Activated CD4-positive, alpha-beta memory T cell treated with anti-CD3 and anti-CD28 coated beads for 36 hours (primary cell): ENCODE measurements at regions not wholly inside any gene's neighbourhood (a gene's known extent, or its start where the extent isn't known, plus 50 kb on each side); places are given as distances from the start of the nearest gene placed in this dataset.

Experiments
- CTCF ChIA-PET: fragments of 350-600 bp; sonication (Branson Sonifier 250); formaldehyde crosslinking; loops from one replicate; lab custom pipeline; 2021; ENCODE audit warnings: antibody characterized with exemption, inconsistent platforms; lab: Charles Lee
- POLR2A ChIA-PET: fragments of 350-600 bp; sonication (Branson Sonifier 250); formaldehyde crosslinking; loops from one replicate; lab custom pipeline; 2021; ENCODE audit warnings: antibody characterized with exemption; lab: Charles Lee
- DNase-seq: peaks from one replicate; pipeline ENCODE4 v3.0.0-alpha.2; 2020
- H3K27ac Mint-ChIP-seq: one replicate; pipeline ENCODE4 v1.8.0; 2021; ENCODE audit warnings: mixed read lengths
- H3K27me3 Mint-ChIP-seq: one replicate; pipeline ENCODE4 v1.8.0; 2021; ENCODE audit warnings: mixed read lengths
- H3K36me3 Mint-ChIP-seq: one replicate; pipeline ENCODE4 v1.8.0; 2021; ENCODE audit warnings: mixed read lengths
- H3K4me1 Mint-ChIP-seq: one replicate; pipeline ENCODE4 v1.8.0; 2021; ENCODE audit warnings: low read depth, mixed read lengths
- H3K4me3 Mint-ChIP-seq: one replicate; pipeline ENCODE4 v1.8.0; 2021; ENCODE audit warnings: mild to moderate bottlenecking, mixed read lengths
- H3K9me3 Mint-ChIP-seq: one replicate; pipeline ENCODE4 v1.8.0; 2021; ENCODE audit warnings: mixed read lengths
- intact Hi-C: fragments of 100-400 bp; cut with micrococcal nuclease; formaldehyde crosslinking; loops from one replicate; pipeline ENCODE4 v1.15.1; 2023

- no peak overlapping the region for H3K27ac Mint-ChIP-seq
- no peaks in the 10 kb centered on the region for H3K4me1 Mint-ChIP-seq
- DNase-seq = no peak
- H3K4me3 Mint-ChIP-seq = no peak overlapping the region
- no peaks in the 10 kb centered on the region for H3K36me3 Mint-ChIP-seq
- H3K9me3 Mint-ChIP-seq = peaks cover 9% of the 10 kb centered on the region
- ChIA-PET CTCF (no interaction called here), POLR2A (no interaction called here)
- intact Hi-C loops = no loop called here
- no peaks in the 10 kb centered on the region for H3K27me3 Mint-ChIP-seq
Observed at GRCh38 chr13:81409284-81409683, 1068.4 kb upstream of the SPRY2 start.

- intact Hi-C loops = no loop called here
- Mint-ChIP-seq H3K36me3 (no peaks in the 10 kb centered on the region), H3K27me3 (no peaks in the 10 kb centered on the region), H3K9me3 (peaks cover 7% of the 10 kb centered on the region), H3K4me1 (no peaks in the 10 kb centered on the region), H3K27ac (no peak overlapping the region), H3K4me3 (no peak overlapping the region)
- ChIA-PET POLR2A (no interaction called here), CTCF (no interaction called here)
- no peak for DNase-seq
Observed at GRCh38 chr13:81408647-81409046, 1067.7 kb upstream of the SPRY2 start.

GRCh38 chr13:81406639-81407292 is 1065.8 kb upstream of the SPRY2 start:
- H3K36me3 Mint-ChIP-seq = no peaks in the 10 kb centered on the region
- ChIA-PET CTCF (interaction anchor here (0.5 kb wide), 1 partner anchor 21 kb away, joined by 4 read pairs; no protein-coding TSS in a partner anchor), POLR2A (no interaction called here)
- DNase-seq = no peak
- intact Hi-C loops = no loop called here
- H3K4me3 Mint-ChIP-seq = no peak overlapping the region
- H3K27ac Mint-ChIP-seq = no peak overlapping the region
- no peaks in the 10 kb centered on the region for H3K4me1 Mint-ChIP-seq
- H3K27me3 Mint-ChIP-seq = no peaks in the 10 kb centered on the region
- peaks cover 11% of the 10 kb centered on the region for H3K9me3 Mint-ChIP-seq

GRCh38 chr13:81406022-81406421 is 1065.1 kb upstream of the SPRY2 start:
- peaks cover 11% of the 10 kb centered on the region for H3K9me3 Mint-ChIP-seq
- intact Hi-C loops = no loop called here
- ChIA-PET CTCF (no interaction called here), POLR2A (no interaction called here)
- DNase-seq = no peak
- H3K36me3 Mint-ChIP-seq = no peaks in the 10 kb centered on the region
- no peaks in the 10 kb centered on the region for H3K4me1 Mint-ChIP-seq
- H3K4me3 Mint-ChIP-seq = no peak overlapping the region
- no peaks in the 10 kb centered on the region for H3K27me3 Mint-ChIP-seq
- H3K27ac Mint-ChIP-seq = no peak overlapping the region

- Mint-ChIP-seq H3K27me3 (no peaks in the 10 kb centered on the region), H3K9me3 (peaks cover 14% of the 10 kb centered on the region), H3K27ac (no peak overlapping the region), H3K4me1 (no peaks in the 10 kb centered on the region), H3K4me3 (no peak overlapping the region), H3K36me3 (no peaks in the 10 kb centered on the region)
- ChIA-PET CTCF (no interaction called here), POLR2A (no interaction called here)
- no peak for DNase-seq
- intact Hi-C loops = no loop called here
Observed at GRCh38 chr13:81396192-81396591, 1055.3 kb upstream of the SPRY2 start.

GRCh38 chr13:81395368-81395767 is 1054.4 kb upstream of the SPRY2 start:
- ChIA-PET POLR2A (no interaction called here), CTCF (no interaction called here)
- no peaks in the 10 kb centered on the region for H3K36me3 Mint-ChIP-seq
- H3K27me3 Mint-ChIP-seq = no peaks in the 10 kb centered on the region
- H3K4me1 Mint-ChIP-seq = no peaks in the 10 kb centered on the region
- intact Hi-C loops = no loop called here
- DNase-seq = no peak
- no peak overlapping the region for H3K4me3 Mint-ChIP-seq
- peaks cover 14% of the 10 kb centered on the region for H3K9me3 Mint-ChIP-seq
- no peak overlapping the region for H3K27ac Mint-ChIP-seq

GRCh38 chr13:81394640-81395039 is 1053.7 kb upstream of the SPRY2 start:
- Mint-ChIP-seq H3K9me3 (peaks cover 14% of the 10 kb centered on the region), H3K4me1 (no peaks in the 10 kb centered on the region), H3K27ac (no peak overlapping the region), H3K27me3 (no peaks in the 10 kb centered on the region), H3K36me3 (no peaks in the 10 kb centered on the region), H3K4me3 (no peak overlapping the region)
- DNase-seq = no peak
- ChIA-PET CTCF (no interaction called here), POLR2A (no interaction called here)
- intact Hi-C loops = no loop called here

- no peak overlapping the region for H3K4me3 Mint-ChIP-seq
- peaks cover 17% of the 10 kb centered on the region for H3K9me3 Mint-ChIP-seq
- no peak for DNase-seq
- intact Hi-C loops = no loop called here
- H3K27ac Mint-ChIP-seq = no peak overlapping the region
- no peaks in the 10 kb centered on the region for H3K36me3 Mint-ChIP-seq
- no peaks in the 10 kb centered on the region for H3K27me3 Mint-ChIP-seq
- ChIA-PET CTCF (no interaction called here), POLR2A (no interaction called here)
- H3K4me1 Mint-ChIP-seq = no peaks in the 10 kb centered on the region
Observed at GRCh38 chr13:81393721-81394120, 1052.8 kb upstream of the SPRY2 start.

- Mint-ChIP-seq H3K27me3 (no peaks in the 10 kb centered on the region), H3K27ac (no peak overlapping the region), H3K9me3 (peaks cover 19% of the 10 kb centered on the region), H3K4me1 (no peaks in the 10 kb centered on the region), H3K36me3 (no peaks in the 10 kb centered on the region), H3K4me3 (no peak overlapping the region)
- intact Hi-C loops = no loop called here
- CTCF ChIA-PET = no interaction called here
- POLR2A ChIA-PET = no interaction called here
- DNase-seq = no peak
Observed at GRCh38 chr13:81393110-81393509, 1052.2 kb upstream of the SPRY2 start.

- no peak for DNase-seq
- intact Hi-C loops = no loop called here
- CTCF ChIA-PET = no interaction called here
- no peaks in the 10 kb centered on the region for H3K36me3 Mint-ChIP-seq
- H3K9me3 Mint-ChIP-seq = peaks cover 13% of the 10 kb centered on the region
- H3K27me3 Mint-ChIP-seq = no peaks in the 10 kb centered on the region
- no peaks in the 10 kb centered on the region for H3K4me1 Mint-ChIP-seq
- no peak overlapping the region for H3K4me3 Mint-ChIP-seq
- POLR2A ChIA-PET = no interaction called here
- H3K27ac Mint-ChIP-seq = no peak overlapping the region
Observed at GRCh38 chr13:81388400-81388799, 1047.5 kb upstream of the SPRY2 start.

- Mint-ChIP-seq H3K9me3 (peaks cover 3% of the 10 kb centered on the region), H3K4me1 (no peaks in the 10 kb centered on the region), H3K4me3 (no peak overlapping the region), H3K27me3 (no peaks in the 10 kb centered on the region), H3K36me3 (no peaks in the 10 kb centered on the region), H3K27ac (no peak overlapping the region)
- DNase-seq = no peak
- intact Hi-C loops = no loop called here
- POLR2A ChIA-PET = no interaction called here
- CTCF ChIA-PET = no interaction called here
Observed at GRCh38 chr13:81383444-81383843, 1042.5 kb upstream of the SPRY2 start.

- H3K27ac Mint-ChIP-seq = no peak overlapping the region
- H3K36me3 Mint-ChIP-seq = no peaks in the 10 kb centered on the region
- intact Hi-C loops = no loop called here
- H3K4me3 Mint-ChIP-seq = no peak overlapping the region
- H3K27me3 Mint-ChIP-seq = no peaks in the 10 kb centered on the region
- ChIA-PET POLR2A (no interaction called here), CTCF (no interaction called here)
- no peaks in the 10 kb centered on the region for H3K4me1 Mint-ChIP-seq
- H3K9me3 Mint-ChIP-seq = peaks cover 5% of the 10 kb centered on the region
- DNase-seq = no peak
Observed at GRCh38 chr13:81382246-81382645, 1041.3 kb upstream of the SPRY2 start.

GRCh38 chr13:81381560-81381959 is 1040.6 kb upstream of the SPRY2 start:
- Mint-ChIP-seq H3K4me3 (no peak overlapping the region), H3K27me3 (no peaks in the 10 kb centered on the region), H3K27ac (no peak overlapping the region), H3K9me3 (peaks cover 7% of the 10 kb centered on the region), H3K4me1 (no peaks in the 10 kb centered on the region), H3K36me3 (no peaks in the 10 kb centered on the region)
- POLR2A ChIA-PET = no interaction called here
- DNase-seq = no peak
- CTCF ChIA-PET = no interaction called here
- intact Hi-C loops = no loop called here
